ENCODE measurements at regions not wholly inside any gene's neighbourhood (a gene's known extent, or its start where the extent isn't known, plus 50 kb on each side); places are given as distances from the start of the nearest gene placed in this dataset.
"Not testable (repeated sequence)": the region's sequence is repeated elsewhere in the genome, so short reads cannot be mapped to it uniquely, and the experiment has no call there.

DNA sequence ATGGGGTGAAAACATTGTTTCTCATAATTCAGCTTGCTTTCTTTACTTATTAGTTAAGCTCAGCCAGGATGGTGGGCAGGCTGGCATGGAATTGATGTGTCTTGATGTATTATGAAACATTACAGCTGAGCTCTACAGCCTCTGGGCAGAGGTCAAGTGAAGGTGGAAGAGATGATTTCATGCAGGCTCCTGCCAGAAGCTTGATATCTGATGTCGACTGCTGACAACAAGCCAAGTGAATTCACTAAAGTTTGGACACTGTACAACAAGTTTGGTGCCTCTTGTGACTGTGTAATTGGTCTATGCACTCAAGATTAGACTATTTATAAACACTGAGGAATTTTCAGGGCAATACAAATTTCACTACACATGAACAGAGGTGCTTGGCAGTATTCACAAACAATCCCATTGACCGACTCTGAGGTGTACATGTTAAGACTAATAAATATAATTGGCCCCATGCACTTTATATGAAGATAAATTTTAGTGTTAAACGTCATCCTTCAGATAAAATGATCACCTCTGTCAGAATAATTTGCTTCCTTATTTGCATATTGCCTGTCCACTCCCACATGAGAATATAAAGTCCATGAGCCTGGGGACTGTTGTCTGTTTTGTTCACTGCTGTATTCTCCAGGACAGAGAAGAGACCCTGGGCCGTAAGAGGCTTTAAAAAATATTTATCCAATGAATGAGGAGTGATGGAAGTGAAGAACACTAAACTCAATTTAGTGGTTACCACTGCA is 612.2 kb downstream of the IQCM start:
- no peak for DNase-seq

DNA sequence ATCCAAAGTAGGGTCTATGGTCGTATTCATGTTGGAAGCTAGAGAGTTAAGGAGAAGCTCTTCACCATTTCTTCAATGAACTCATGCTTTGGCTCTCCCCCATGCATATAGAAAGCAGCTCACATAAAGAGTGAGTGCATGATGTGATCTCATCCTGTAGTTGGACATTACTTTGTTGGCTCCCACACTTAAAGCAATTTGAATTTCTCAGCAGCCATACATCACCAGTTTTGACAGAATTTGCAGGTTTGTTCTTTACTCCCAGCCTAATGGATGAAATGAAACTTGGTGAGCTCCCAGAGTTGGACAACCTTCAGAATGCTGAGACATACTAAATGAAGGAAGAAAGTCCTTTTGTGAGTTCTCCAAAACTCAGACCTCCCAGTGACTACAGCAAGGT is 613.5 kb downstream of the IQCM start:
- DNase-seq = no peak

- DNase-seq = no peak
Measured at GRCh38 chr4:149199594-149199993, 616.0 kb downstream of the IQCM start.

DNA sequence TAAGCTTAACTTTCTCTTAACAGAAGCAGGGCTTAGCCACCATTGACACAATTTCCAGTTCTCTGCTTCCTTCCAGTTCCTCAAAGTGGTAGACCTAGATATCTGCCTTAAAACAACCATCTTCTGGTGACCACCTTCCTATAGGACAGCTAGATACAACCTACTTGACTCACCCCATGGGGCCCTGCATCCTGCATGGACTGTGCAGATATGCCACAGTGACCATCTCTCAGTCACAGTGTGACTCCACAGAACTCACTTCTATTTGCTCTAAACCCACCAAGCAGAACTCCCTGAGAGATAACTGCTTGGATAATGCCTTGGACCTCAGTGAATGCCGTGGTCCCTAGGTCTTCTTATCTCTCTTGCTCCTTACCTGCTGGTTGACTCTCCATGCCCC is 621.6 kb downstream of the IQCM start:
- no peak for DNase-seq

GRCh38 chr4:149187726-149188125 is 627.9 kb downstream of the IQCM start:
- DNase-seq = no peak

GRCh38 chr4:149183638-149184037 is 632.0 kb downstream of the IQCM start:
- no peak for DNase-seq

DNA sequence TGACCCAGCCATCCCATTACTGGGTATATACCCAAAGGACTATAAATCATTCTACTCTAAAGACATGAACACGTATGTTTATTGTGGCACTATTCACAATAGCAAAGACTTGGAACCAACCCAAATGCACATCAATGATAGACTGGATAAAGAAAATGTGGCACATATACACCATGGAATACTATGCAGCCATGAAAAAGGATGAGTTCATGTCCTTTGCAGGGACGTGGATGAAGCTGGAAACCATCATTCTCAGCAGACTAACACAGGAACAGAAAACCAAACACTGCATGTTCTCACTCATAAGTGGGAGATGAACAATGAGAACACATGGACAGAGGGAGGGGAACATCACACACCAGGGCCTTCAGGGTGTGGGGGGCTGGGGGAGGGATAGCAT is 634.2 kb downstream of the IQCM start:
- DNase-seq = not testable (repeated sequence)

DNA sequence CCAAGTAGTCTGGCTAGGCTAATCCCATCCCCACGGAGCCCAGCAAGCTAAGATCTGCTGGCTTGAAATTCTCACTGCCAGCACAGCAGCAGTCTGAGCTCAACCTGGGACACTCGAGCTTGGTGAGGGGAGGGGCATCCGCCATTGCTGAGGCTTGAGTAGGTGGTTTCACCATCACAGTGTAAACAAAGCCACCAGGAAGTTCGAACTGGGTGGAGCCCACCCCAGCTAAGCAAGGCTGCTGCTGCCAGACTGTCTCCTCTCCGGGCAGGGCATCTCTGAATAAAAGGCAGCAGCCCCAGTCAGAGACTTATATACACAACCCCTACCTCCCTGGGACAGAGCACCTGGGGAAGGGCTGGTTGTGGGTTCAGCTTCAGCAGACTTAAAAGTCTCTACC is 639.6 kb downstream of the IQCM start:
- no peak for DNase-seq

DNA sequence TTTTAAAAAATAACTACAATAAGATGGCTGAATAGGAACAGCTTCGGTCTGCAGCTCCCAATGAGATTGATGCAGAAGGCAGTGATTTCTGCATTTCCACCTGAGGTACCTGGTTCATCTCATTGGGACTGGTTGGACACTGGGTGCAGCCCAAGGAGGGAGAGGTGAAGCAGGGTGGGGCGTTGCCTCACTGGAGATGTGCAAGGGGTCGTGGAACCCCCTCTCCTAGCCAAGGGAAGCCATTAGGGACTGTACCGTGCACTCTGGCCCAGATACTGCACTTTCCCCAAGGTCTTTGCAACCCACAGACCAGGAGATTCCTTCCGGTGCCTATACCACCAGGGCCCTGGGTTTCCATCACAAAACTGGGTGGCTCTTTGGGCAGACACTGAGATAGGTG is 640.1 kb downstream of the IQCM start:
- DNase-seq = no peak

- DNase-seq = no peak
Measured at GRCh38 chr4:149173241-149174013, 642.2 kb downstream of the IQCM start.

- DNase-seq = no peak
Measured at GRCh38 chr4:149168645-149169044, 647.0 kb downstream of the IQCM start.

GRCh38 chr4:149166876-149167275 is 648.8 kb downstream of the IQCM start:
- no peak for DNase-seq

DNA sequence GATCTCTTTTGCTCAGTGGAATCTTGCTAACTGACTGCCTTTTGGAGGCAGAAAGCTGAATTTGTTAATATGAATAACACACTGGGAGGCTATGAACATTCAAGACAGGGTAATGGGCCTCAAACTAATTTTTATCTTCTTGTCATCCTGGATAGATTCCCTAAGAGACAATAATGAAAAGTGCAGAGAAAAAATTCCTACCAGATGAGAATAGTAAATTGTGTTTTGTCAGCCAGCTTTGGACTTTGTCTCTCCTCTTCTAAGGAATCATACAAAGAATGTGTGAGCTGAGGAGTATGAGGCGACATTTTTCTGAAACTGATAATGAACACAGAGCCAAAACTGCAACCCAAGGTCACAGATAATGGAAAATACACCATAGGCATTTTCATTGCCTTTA is 649.3 kb downstream of the IQCM start:
- DNase-seq = no peak

DNA sequence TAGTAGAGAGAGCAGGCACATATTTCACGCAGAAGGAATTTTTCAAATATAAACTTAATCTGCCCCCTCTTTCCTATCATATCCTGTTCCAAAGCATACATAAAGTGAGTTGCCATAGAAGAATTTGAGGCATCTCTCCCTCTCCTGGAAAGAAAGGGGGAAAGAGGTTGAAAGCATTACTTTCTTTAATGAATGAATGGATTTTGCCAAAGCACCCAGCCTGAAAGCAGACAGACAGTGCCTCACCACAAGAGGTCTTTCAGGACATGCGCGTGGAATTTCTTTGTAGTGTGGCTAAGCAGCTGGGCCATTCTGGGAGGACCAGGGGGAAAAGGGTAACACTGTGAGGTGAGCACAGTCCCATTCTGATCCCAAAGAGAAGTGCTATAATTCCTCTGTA is 651.4 kb downstream of the IQCM start:
- no peak for DNase-seq

DNA sequence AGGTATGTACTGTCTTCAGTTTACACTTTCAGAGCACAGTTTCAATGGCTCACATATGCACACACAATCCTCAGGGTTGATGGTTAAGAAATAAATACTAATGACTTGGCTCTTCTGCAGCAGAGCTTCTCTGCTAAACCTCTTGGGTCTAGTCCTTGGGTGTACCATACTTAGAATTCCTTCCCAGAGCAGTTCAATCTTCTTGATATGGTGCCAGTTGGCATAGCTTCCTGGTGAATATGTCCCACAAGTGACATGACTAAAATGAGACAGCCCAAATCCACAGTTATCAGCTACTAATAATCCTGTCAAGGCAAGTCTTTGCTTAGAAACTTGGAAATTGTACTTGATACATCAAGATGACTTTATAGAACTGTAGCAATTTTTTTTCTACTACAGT is 654.4 kb downstream of the IQCM start:
- DNase-seq = no peak

DNA sequence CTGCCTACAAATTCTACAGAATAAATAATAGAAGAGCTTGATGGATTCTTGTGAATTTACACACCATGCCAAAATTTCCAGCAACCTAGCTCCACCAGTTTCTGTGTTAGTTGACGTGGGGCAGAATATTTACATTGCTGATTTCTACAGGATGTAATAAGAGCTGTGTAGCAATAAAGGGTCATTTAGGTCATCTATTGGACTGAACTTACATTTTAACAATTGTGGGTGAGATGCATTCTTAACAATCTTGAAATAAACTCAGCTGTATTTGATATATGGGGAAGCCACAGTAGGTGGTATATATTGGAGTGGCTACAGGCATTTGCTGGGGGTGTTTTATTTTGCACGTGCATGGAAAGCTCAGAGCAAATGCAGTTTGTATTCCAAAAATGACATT is 655.3 kb downstream of the IQCM start:
- DNase-seq = no peak

- no peak for DNase-seq
Measured at GRCh38 chr4:149158817-149159216, 656.8 kb downstream of the IQCM start.

GRCh38 chr4:149145803-149146202 is 669.8 kb downstream of the IQCM start:
- DNase-seq = no peak

- no peak for DNase-seq
Measured at GRCh38 chr4:149144060-149144459, 671.6 kb downstream of the IQCM start.

DNA sequence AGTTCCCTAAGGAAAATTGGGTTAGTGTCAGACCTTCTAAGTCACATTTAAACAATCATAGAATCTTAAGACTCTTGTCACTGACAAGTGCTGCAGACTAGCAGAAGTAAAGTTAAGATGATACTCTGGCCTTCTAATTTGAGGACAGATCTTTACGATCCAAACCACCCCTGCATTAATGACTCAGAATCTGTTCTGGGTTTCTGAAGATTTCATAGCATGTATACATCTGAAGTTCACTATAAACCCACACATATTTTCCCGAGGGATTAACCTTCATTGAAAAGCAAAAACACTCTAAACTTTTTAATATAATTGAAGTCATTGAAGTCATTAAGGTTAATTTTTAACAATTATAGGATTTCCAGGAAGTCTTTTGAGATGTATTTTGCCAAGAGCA is 674.3 kb downstream of the IQCM start:
- DNase-seq = no peak

DNA sequence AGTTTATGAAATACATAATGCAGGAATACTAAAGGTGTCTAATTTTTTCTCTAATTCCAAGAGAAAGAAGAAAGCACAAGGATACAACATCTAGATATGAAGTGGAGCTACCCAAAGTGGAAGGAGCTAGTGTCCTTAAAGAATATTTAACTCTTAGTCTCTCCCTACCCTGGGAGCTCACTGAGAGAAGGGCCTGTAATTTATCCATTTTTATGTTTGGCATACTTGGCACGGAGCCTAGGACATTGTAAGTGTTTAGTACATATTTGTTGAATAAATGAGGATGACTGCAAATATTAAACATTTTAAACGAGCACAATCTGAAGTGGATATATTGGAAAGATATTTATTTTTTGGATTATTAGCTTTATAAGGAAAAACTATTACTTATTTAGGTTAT is 674.8 kb downstream of the IQCM start:
- DNase-seq = no peak

- no peak for DNase-seq
Measured at GRCh38 chr4:149136951-149137620, 678.6 kb downstream of the IQCM start.

- no peak for DNase-seq
Measured at GRCh38 chr4:149135062-149135461, 680.6 kb downstream of the IQCM start.

- no peak for DNase-seq
Measured at GRCh38 chr4:149121023-149121404, 678.8 kb upstream of the NR3C2 start.

Measured in MV-4-11 (cell line).